ENCODE measurements at regions not wholly inside any gene's neighbourhood (a gene's known extent, or its start where the extent isn't known, plus 50 kb on each side); places are given as distances from the start of the nearest gene placed in this dataset.
"Not testable (repeated sequence)": the region's sequence is repeated elsewhere in the genome, so short reads cannot be mapped to it uniquely, and the experiment has no call there.

DNA sequence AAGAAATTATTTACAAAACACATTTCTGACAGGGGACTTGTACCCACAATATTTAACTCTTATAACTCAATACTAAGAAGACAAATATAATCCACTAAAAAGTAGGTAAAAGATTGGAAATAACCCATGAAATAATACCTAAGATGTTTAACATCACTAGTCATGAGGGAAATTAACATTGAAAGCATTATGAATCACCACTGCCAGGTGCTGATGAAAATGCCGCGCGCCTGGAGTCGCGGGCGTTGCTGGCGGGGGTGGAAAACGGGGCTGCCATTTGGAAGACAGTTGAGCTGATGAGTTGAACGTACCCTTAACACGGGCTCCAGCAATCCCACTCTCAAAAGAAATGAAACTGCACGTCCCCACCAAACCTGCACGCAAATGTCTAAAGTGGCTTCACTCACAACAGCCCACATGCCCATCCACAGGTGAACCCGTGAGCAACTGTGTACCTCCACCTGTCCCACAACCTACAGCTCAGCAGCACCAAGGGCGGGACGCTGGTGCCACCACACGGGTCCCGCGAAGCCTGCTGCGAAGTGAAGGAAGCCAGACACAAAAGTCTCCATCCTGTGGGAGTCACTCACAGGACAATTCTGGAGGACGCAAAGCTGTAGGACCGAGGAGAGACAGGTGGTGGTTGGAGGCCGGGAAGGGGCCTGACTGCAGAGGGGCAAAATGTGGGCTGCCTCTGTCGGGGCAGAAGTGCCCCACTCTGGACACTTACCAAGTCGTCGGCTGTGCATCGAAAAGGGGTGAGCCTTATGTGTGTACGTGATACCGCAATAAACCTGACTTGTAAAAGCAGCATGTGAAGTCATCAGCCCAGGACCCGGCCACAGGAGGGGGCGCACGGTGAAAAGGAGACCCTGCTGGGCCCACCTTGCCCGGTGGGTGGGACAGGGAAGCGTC, 199.5 kb upstream of the ZNF469 start:
- BruUV-seq (replicated peaks); intact Hi-C loops (cut with micrococcal nuclease; ENCODE audit: unreplicated experiment); H3K4me1 ChIP-seq (ENCODE audit: insufficient read depth, low read length, poor library complexity, severe bottlenecking); POLR2A ChIA-PET (ENCODE audit: low non-redundant PET); CTCF ChIA-PET; H3K9me3 ChIP-seq (ENCODE audit: low read depth, low read length, poor library complexity, severe bottlenecking); H3K36me3 ChIP-seq (ENCODE audit: insufficient read depth, low read length, poor library complexity, severe bottlenecking); DNase-seq (ENCODE audit: low spot score); H3K27me3 ChIP-seq (replicated peaks; ENCODE audit: insufficient read depth, low read depth, low read length, poor library complexity); H3K4me3 ChIP-seq (ENCODE audit: low read depth, low read length, poor library complexity, severe bottlenecking); H3K27ac ChIP-seq (ENCODE audit: low read depth, low read length, poor library complexity, severe bottlenecking): not testable (repeated sequence)

DNA sequence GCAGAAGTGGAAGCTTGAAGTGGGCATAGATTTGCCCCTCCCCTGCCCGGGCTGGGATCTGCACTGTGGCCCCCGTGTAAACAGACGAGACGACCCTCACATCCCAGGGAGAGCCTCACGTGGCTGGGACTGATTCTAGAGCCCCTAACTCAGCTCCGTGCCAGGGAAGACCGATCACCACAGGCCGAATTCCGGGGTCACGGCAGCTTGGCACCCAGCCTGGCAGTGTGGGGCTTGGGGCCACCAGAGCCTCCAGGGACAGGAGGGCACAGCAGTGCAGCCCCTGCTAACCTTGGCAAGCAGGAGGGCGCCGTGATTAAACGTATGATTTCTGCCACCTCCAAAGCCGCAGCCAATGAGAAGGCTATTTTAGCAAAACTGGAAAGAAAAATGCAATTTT, 198.7 kb upstream of the ZNF469 start:
- H3K4me3 ChIP-seq (ENCODE audit: low read depth, low read length, poor library complexity, severe bottlenecking); H3K9me3 ChIP-seq (ENCODE audit: low read depth, low read length, poor library complexity, severe bottlenecking); BruUV-seq (replicated peaks); intact Hi-C loops (cut with micrococcal nuclease; ENCODE audit: unreplicated experiment); H3K27me3 ChIP-seq (replicated peaks; ENCODE audit: insufficient read depth, low read depth, low read length, poor library complexity); POLR2A ChIA-PET (ENCODE audit: low non-redundant PET); H3K36me3 ChIP-seq (ENCODE audit: insufficient read depth, low read length, poor library complexity, severe bottlenecking); H3K27ac ChIP-seq (ENCODE audit: low read depth, low read length, poor library complexity, severe bottlenecking); H3K4me1 ChIP-seq (ENCODE audit: insufficient read depth, low read length, poor library complexity, severe bottlenecking); DNase-seq (ENCODE audit: low spot score); CTCF ChIA-PET: not testable (repeated sequence)

DNA sequence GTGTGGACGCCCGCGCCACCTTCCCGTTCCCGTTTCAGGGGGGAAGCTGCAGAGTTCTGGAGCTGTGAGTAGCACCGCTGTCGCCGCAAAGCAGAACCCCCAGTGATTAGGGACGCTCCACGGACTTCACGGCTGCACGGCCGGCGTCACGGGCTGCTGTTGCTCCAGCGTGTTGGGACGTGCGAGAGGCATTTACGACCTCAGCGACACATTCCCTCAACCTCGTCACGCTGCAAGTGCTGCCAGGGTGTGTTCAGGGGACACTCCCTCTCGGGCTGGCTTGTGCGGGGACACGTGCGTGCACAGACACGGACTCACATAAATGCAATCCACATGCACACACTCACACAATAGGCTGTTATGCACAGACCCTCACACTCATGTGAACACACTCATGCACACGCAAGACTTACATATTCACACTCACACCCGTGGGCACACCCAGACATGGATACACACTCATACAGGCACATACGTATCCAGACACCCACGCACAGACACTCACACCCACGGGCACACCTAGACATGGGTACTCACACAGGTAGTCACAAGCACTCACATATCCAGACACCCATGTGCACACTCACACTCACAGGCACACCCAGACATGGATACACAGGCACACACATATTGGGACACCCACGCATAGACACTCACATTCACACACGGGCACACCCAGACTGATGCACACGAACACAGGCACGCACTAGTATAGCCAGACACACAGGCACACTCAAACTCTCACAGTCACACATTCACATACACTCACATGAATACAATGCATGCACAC, 198.0 kb upstream of the ZNF469 start:
- H3K4me1 ChIP-seq (ENCODE audit: insufficient read depth, low read length, poor library complexity, severe bottlenecking); H3K36me3 ChIP-seq (ENCODE audit: insufficient read depth, low read length, poor library complexity, severe bottlenecking); POLR2A ChIA-PET (ENCODE audit: low non-redundant PET); BruUV-seq (replicated peaks); CTCF ChIA-PET; H3K9me3 ChIP-seq (ENCODE audit: low read depth, low read length, poor library complexity, severe bottlenecking); intact Hi-C loops (cut with micrococcal nuclease; ENCODE audit: unreplicated experiment); H3K27ac ChIP-seq (ENCODE audit: low read depth, low read length, poor library complexity, severe bottlenecking); H3K27me3 ChIP-seq (replicated peaks; ENCODE audit: insufficient read depth, low read depth, low read length, poor library complexity); H3K4me3 ChIP-seq (ENCODE audit: low read depth, low read length, poor library complexity, severe bottlenecking): not testable (repeated sequence)
- DNase-seq (ENCODE audit: low spot score), result peak; percentile 17

DNA sequence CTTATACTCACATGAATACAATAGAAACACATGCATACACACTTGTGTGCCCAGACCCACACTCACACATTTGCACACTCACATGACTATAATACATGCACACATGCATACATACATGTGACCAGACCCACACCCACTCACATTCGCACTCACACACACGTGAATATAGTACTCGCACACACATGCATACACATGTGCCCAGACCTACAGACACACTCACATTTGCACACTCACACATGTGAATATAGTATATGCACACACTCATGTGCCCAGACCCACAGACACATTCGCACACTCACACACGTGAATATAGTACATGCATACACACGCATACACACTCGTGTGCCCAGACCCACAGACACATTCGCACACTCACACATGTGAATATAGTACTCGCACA, 197.4 kb upstream of the ZNF469 start:
- DNase-seq (ENCODE audit: low spot score); intact Hi-C loops (cut with micrococcal nuclease; ENCODE audit: unreplicated experiment); H3K27me3 ChIP-seq (replicated peaks; ENCODE audit: insufficient read depth, low read depth, low read length, poor library complexity); H3K4me1 ChIP-seq (ENCODE audit: insufficient read depth, low read length, poor library complexity, severe bottlenecking); H3K27ac ChIP-seq (ENCODE audit: low read depth, low read length, poor library complexity, severe bottlenecking); BruUV-seq (replicated peaks); CTCF ChIA-PET; H3K4me3 ChIP-seq (ENCODE audit: low read depth, low read length, poor library complexity, severe bottlenecking); H3K9me3 ChIP-seq (ENCODE audit: low read depth, low read length, poor library complexity, severe bottlenecking); POLR2A ChIA-PET (ENCODE audit: low non-redundant PET); H3K36me3 ChIP-seq (ENCODE audit: insufficient read depth, low read length, poor library complexity, severe bottlenecking): not testable (repeated sequence)

DNA sequence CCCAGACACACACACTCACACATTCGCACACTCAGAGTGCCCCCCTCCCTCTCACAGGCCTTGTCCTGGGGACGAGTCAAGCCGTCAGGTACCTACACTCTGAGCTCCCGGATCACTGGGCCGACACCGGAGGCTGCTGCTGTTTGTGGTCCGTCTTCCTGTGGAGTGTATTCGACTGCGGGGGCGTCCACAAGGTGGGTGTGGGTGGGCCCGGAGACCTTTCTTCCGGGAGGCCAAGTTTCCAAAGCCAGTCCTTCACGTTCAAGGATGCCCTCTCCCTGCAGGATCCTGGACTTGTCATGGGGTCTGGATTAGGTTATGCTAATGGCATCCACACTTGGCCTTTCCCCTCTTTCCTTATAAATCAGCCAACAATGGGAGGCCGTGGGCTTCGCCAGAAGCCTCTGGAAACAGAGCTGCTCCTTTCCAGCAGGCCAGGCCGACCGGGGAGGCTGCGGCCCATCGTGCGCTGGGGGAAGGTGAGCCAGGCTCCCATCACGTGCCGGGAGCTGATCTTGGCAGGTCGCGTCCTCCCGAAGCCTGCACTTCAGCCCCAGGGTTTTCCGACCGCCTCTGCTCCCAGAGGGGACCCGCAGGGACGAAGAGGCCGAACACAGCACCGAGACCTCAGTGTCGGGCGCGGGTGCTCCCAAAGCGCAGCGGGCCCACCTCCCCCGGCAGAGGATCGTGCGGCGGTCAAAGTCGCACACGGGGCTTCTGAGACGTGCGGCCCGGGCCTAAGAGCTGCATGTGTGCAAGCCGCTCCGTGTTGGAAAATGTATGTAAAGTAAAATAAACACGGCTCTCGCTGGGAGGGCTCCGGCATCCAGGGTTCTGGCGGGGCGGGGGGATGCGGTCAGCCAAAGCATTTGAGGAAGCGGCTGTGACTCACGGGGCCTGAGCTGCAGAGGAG, 196.5 kb upstream of the ZNF469 start:
- H3K27ac ChIP-seq (ENCODE audit: low read depth, low read length, poor library complexity, severe bottlenecking); POLR2A ChIA-PET (ENCODE audit: low non-redundant PET); H3K27me3 ChIP-seq (replicated peaks; ENCODE audit: insufficient read depth, low read depth, low read length, poor library complexity); H3K9me3 ChIP-seq (ENCODE audit: low read depth, low read length, poor library complexity, severe bottlenecking); CTCF ChIA-PET; H3K4me3 ChIP-seq (ENCODE audit: low read depth, low read length, poor library complexity, severe bottlenecking); H3K36me3 ChIP-seq (ENCODE audit: insufficient read depth, low read length, poor library complexity, severe bottlenecking); BruUV-seq (replicated peaks); intact Hi-C loops (cut with micrococcal nuclease; ENCODE audit: unreplicated experiment); DNase-seq (ENCODE audit: low spot score); H3K4me1 ChIP-seq (ENCODE audit: insufficient read depth, low read length, poor library complexity, severe bottlenecking): not testable (repeated sequence)

DNA sequence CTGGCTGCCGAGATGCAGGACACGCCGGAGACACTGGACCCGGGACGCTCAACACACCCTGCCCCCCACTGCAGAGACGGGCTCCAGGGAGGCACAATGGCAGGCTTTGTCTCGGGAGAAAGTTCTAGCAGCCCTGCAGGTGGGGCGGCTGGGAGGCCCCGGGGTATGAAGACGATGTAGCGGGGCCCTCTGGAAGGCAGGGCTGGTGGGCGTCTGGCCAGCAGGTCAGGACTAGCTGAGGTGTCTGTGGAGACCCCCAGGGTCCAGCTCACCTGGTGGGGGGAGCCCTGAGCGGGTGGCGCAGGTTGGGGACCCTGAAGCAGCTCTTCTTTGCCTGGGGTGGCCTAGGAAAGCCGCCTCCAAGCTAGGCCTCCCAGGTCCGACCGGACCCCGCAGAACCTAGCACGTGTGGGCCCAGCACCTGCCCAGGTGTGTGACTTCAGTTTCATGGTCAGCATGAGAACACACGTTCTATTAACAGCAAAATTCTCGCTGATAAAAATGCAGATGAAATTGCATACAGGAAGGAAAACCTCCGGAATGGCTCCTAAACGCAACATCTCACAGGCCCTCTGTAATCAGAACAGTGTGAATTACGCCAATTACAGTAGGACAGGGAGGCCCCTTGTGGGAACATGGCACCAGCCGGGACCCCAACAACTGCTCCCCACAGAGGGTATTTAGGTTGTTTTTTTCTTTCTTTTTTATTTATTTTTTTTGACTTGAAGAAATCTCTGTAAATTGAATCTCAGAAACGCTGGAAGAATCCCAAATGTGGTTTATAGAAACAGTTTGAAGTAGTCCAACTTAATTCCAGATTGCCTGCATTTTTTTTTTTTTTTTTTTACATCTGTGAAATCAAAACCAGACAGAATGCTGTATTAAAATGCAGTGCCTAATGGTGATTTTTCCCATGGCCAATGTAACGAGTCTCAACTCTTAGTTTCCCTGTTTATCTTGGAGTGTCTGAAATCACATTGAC, 195.6 kb upstream of the ZNF469 start:
- H3K27ac ChIP-seq (ENCODE audit: low read depth, low read length, poor library complexity, severe bottlenecking); CTCF ChIA-PET; POLR2A ChIA-PET (ENCODE audit: low non-redundant PET); H3K4me1 ChIP-seq (ENCODE audit: insufficient read depth, low read length, poor library complexity, severe bottlenecking); intact Hi-C loops (cut with micrococcal nuclease; ENCODE audit: unreplicated experiment); BruUV-seq (replicated peaks); H3K27me3 ChIP-seq (replicated peaks; ENCODE audit: insufficient read depth, low read depth, low read length, poor library complexity); H3K9me3 ChIP-seq (ENCODE audit: low read depth, low read length, poor library complexity, severe bottlenecking); H3K4me3 ChIP-seq (ENCODE audit: low read depth, low read length, poor library complexity, severe bottlenecking); H3K36me3 ChIP-seq (ENCODE audit: insufficient read depth, low read length, poor library complexity, severe bottlenecking); DNase-seq (ENCODE audit: low spot score): not testable (repeated sequence)

Data from A673 (cell line).